ENCODE measurements at regions not wholly inside any gene's neighbourhood (a gene's known extent, or its start where the extent isn't known, plus 50 kb on each side); places are given as distances from the start of the nearest gene placed in this dataset.
A peak's percentile ranks its signal among the peaks of the same experiment; 100 is the strongest.

GRCh38 chr4:174120446-174121295, 162.8 kb downstream of the FBXO8 start:
- DNase-seq: peak; percentile 65 to 77

- no peak for DNase-seq
Measured at GRCh38 chr4:174119830-174120229, 163.6 kb downstream of the FBXO8 start.

GRCh38 chr4:174119051-174119450, 164.4 kb downstream of the FBXO8 start:
- peak in 1 of 2 experiments; percentile 16 for DNase-seq

GRCh38 chr4:174118171-174118570, 165.3 kb downstream of the FBXO8 start:
- DNase-seq: no peak

GRCh38 chr4:174117445-174117844, 166.0 kb downstream of the FBXO8 start:
- DNase-seq: no peak

- no peak for DNase-seq
Measured at GRCh38 chr4:174116021-174116420, 167.4 kb downstream of the FBXO8 start.

- DNase-seq: no peak
Measured at GRCh38 chr4:174111422-174111821, 172.0 kb downstream of the FBXO8 start.

GRCh38 chr4:174110180-174110579, 173.3 kb downstream of the FBXO8 start:
- no peak for DNase-seq

- peak; percentile 76 for DNase-seq
Measured at GRCh38 chr4:174107746-174108354, 175.6 kb downstream of the FBXO8 start.

- no peak for DNase-seq
Measured at GRCh38 chr4:174105202-174105601, 178.3 kb downstream of the FBXO8 start.

- DNase-seq: no peak
Measured at GRCh38 chr4:174100910-174101309, 182.6 kb downstream of the FBXO8 start.

- no peak for DNase-seq
Measured at GRCh38 chr4:174099712-174100111, 183.8 kb downstream of the FBXO8 start.

GRCh38 chr4:174096999-174097398, 186.5 kb downstream of the FBXO8 start:
- DNase-seq: no peak

GRCh38 chr4:174096456-174096855, 187.0 kb downstream of the FBXO8 start:
- DNase-seq: no peak

GRCh38 chr4:174091130-174091529, 192.3 kb downstream of the FBXO8 start:
- no peak for DNase-seq

GRCh38 chr4:174089711-174090110, 193.8 kb downstream of the FBXO8 start:
- no peak for DNase-seq

GRCh38 chr4:174088795-174089194, 194.7 kb downstream of the FBXO8 start:
- DNase-seq: no peak

- no peak for DNase-seq
Measured at GRCh38 chr4:174086829-174087799, 196.4 kb downstream of the FBXO8 start.

- no peak for DNase-seq
Measured at GRCh38 chr4:174084981-174085380, 198.5 kb downstream of the FBXO8 start.

GRCh38 chr4:174084542-174084941, 198.9 kb downstream of the FBXO8 start:
- no peak for DNase-seq

- no peak for DNase-seq
Measured at GRCh38 chr4:174080361-174080760, 203.1 kb downstream of the FBXO8 start.

- DNase-seq: no peak
Measured at GRCh38 chr4:174071595-174071994, 211.9 kb downstream of the FBXO8 start.

GRCh38 chr4:174069848-174070330, 213.6 kb downstream of the FBXO8 start:
- no peak for DNase-seq

All from Kasumi-1 (cell line).